GM12891 (cell line): ENCODE measurements at regions not wholly inside any gene's neighbourhood (a gene's known extent, or its start where the extent isn't known, plus 50 kb on each side); places are given as distances from the start of the nearest gene placed in this dataset.

ENCODE experiments used
- POLR2A ChIP-seq: IDR thresholded peaks from 2 replicates; pipeline ENCODE4 v1.6.1; 2011; ENCODE audit warnings: low read depth, low read length, control low read depth
- POLR2AphosphoS5 ChIP-seq: IDR thresholded peaks from 2 replicates; pipeline ENCODE4 v1.6.1; 2011; ENCODE audit warnings: low read depth, low read length, control low read depth
- SPI1 ChIP-seq: IDR thresholded peaks from 2 replicates; pipeline ENCODE4 v1.6.1; 2011; ENCODE audit warnings: low read depth, low read length, control low read depth
- TAF1 ChIP-seq: IDR thresholded peaks from 2 replicates; pipeline ENCODE4 v1.6.1; 2011; ENCODE audit warnings: low read depth, low read length, control low read depth

GRCh38 chr5:126315341-126315740, 107.9 kb upstream of the GRAMD2B start:
- TF ChIP-seq POLR2A (no peak), POLR2AphosphoS5 (no peak), TAF1 (no peak), SPI1 (no peak)
